D341Med (cell line): ENCODE measurements at regions not wholly inside any gene's neighbourhood (a gene's known extent, or its start where the extent isn't known, plus 50 kb on each side); places are given as distances from the start of the nearest gene placed in this dataset.
"Not testable (repeated sequence)": the region's sequence is repeated elsewhere in the genome, so short reads cannot be mapped to it uniquely, and the experiment has no call there.

ENCODE experiments used
- DNase-seq: peaks from one replicate; pipeline ENCODE4 v3.0.0; 2012; ENCODE audit warnings: low spot score

DNA sequence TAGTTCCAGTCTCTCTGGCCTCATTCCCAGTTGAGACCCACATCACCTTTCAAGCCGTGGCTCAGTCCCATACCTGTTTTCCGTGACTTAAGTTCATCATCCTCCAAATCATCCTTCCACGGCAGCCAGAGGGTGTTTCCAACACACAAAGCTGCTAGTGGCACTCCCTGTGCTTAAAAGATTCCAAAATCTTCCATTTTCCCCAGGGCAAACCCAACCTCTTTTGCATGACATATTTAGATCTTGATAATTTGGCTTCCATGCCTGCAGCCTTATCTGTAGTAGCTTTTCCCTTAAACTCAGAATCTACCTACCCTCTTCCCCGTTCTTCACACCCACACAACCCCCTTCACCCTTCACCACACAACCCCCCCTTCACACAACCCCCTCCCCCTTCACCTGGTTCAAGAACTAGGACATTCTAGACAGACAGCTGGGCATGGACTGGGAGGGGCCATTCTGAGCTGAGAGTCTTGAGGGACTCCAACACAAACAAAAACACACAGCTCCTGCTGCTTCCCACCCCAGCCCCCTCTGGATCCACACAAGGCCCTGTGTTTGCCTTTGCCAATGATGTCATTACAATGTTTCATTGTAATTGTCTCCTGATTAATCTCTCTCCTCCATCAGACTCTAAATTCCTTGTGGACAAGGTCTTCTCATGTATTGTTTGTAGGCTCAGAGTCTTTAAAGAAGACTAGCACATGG lies 268.2 kb downstream of the SH3GL2 start:
- DNase-seq = no peak

GRCh38 chr9:17847908-17848307 lies 269.0 kb downstream of the SH3GL2 start:
- no peak for DNase-seq

DNA sequence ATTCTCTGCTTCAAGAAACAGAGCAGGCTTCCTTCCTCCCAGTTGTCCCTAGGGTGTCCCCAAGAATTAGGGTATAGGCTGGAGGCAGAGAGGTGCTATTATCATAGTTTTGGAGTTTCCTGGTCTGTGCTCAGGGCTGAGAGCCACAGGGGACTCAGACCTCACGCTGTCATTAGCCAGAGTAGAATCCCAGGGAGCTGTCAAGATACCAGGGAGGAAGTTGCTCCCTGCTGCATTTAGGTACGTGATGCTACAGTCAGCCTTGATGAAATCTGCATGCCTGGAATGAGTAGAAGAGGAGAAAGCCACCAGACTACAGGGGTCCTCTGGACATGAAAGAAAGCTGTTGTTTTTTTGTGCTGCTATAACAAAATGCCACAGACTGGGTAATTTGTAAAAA lies 273.2 kb downstream of the SH3GL2 start:
- no peak for DNase-seq

DNA sequence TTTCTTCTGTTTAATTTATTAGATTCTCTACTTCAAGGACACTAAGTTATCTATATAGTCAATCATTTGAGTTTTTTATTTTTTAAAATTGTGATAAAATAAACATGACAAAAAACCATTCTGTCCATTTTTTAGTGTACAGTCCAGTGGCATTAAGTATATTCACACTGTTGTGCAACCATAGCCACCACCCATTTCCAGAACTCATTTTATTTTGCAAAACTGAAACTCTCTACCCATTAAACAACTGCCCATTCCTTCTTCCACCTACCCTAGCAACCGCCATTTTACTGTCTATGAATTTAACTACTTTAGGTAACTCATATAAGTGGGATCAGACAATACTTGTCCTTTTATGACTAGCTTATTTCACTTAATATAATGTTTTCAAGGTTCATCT lies 275.6 kb downstream of the SH3GL2 start:
- no peak for DNase-seq

DNA sequence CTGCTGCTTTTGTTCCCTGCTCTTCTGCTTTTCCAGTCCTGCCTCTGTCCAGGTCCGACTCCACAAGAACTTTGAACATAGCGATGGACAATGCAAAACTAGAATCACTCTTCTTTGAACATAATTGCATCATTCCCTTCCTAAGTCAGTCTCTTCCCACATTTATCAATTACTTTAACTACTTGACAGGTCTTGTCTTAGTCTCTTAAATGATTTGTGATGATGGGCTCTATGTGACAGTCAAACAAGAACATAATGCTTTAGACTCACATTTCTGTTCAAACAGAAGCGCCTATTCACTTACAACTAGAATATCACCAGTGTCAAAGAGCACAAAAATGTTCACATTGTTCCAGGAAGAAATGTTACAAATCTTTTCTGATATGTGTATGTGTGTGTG lies 278.1 kb downstream of the SH3GL2 start:
- DNase-seq = no peak

GRCh38 chr9:17859228-17859627 lies 280.4 kb downstream of the SH3GL2 start:
- DNase-seq = no peak

DNA sequence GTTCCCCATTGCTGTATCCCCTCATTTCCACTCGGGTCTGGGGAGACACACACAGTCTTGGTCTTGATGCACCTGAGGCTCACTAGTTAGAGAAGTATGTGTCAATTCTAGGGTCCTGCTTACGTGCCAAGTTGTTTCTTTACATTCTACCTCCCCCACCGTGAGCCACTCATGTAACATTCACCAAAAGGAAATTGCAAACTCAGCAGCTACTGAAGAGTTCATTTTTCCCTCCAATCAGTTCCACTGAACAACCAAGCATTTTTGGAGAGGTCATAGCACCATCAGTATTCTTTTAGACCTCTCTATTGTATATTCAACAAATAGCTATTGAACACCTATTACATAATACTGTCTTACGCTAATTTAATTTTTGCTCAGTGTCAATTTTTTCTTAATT lies 281.1 kb downstream of the SH3GL2 start:
- no peak for DNase-seq

DNA sequence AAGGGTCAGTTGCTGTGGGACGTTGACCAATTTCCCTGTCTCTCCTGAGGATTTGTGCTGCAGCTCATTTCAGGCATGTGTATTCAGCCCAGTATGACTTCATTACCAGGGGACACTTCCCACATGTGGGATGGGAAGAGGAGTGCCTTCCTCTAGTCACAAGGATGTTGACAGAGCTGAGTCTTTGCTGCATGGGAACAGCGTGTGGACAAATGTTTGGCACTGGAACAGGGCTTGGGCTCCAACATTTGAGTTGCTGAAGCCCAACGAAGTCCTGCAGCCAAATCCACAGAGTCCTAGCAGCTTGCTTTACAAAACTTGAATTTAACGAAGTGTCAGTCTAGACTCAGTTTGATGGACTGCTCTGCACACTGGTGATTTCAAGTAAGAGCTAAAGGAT lies 283.2 kb downstream of the SH3GL2 start:
- no peak for DNase-seq

GRCh38 chr9:17862629-17863028 lies 283.8 kb downstream of the SH3GL2 start:
- no peak for DNase-seq

- no peak for DNase-seq
Observed at GRCh38 chr9:17863213-17863883, 284.5 kb downstream of the SH3GL2 start.

GRCh38 chr9:17863924-17864323 lies 285.1 kb downstream of the SH3GL2 start:
- no peak for DNase-seq

- no peak for DNase-seq
Observed at GRCh38 chr9:17864951-17865350, 286.1 kb downstream of the SH3GL2 start.

DNA sequence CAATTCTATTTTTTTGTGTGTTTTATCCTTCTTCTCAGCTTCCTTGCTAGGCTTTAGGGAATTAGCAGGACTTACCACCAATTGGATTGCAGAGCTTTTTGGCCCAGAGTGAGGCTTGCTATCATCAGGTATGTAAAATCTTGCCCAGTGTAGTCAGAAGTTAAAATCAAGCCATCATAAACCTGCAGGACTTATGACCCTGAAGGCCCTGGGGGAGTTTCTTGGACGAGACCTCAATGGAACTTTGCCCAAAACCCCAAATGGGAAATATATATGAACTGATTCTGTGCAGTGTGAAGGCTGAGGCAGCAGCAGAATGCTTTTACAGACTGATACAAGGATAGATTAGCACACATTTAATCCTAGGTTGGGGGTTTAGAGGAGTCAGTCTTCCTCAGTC lies 287.0 kb downstream of the SH3GL2 start:
- DNase-seq = no peak

- DNase-seq = no peak
Observed at GRCh38 chr9:17870722-17871121, 291.9 kb downstream of the SH3GL2 start.

DNA sequence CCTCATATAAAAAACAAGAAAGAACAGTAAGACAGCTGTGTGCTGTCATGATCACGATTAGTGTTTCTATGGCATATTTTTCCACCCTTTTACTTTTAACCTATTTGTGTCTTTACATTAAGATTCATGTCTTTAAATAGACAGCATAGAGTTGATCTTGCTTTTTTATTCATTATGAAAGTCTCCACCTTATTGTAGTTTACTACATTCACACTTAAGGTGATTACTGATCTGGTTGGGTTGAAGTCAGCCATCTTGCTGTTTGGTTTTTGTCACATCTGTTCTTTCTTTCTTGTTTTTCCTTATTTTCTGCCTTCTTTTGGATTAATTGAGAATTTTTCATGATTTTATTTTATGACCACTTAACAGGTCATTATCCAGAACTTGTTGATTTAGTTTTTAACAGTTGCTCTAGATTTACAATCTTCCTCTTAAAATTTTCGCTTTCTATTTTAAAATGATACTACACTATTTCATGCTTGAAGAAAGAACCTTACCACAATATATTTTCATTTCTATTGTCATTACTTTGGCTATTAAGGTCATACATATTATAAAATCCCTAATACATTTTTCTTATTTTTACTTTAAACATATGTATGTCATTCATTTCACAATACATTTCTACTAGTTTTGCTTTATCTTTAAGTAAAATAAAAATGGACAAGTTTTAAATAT lies 292.5 kb downstream of the SH3GL2 start:
- DNase-seq = no peak

DNA sequence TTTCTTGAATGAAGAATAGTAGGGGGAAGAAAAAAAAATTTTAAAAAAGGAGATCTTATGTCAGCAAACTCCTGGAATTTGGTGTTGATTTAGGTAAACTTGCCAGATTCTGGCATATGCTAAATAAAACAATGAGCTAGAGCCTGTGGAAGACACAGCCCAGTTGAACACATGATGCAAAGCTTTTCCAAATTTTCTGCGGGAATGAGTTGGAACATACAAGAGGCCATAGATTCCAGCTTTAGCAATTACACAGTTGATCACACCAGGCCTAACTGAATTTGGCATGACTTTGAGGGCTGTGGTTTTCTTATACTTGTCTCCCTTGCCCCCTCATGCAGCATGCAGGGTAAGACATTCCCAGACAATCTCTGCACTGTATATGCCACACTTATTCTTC lies 297.0 kb downstream of the SH3GL2 start:
- no peak for DNase-seq

DNA sequence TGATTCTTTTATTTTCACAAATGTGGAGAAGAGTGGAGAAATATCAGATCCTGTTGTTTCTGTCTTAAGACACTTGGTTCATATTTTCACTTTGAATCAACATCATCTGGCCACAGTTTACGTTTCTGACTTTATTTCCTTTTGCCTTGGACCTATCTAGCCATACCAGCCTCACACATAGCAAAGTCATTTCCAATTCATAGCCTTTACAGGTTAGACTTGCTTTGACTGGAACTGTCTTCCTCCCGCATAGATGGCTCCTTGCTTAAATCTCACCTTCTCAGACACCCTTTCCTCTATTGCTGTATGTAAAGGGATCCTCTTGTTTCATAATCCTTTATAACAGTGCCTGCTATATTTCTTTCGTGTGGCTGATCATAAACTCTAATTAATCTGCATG lies 297.8 kb downstream of the SH3GL2 start:
- DNase-seq = no peak

DNA sequence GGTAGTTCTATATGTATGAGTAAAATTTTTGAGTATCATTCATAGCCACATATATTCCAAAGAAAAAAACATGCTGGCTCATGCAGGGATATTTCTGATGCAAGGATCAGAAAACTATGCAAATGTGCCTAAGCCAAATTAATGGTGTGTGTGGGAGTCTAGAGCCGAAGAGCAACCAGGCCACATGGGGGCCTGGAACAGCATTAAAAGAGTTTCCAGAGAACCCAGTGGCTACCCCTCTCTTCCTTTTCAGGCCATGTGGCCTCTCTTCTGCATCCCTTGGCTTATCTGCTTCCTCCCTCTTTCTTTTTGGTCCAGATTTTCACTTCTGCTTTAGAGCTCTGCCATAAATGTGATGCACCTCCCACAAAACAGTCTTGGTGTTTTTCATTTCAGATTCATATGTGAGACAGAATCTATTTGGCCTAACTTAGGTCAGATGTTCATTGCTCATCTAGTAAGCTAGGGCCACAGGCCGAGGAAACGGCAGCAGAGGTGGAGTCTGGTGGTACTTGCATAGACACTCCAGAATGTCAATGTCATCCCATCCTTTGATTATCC lies 300.0 kb downstream of the SH3GL2 start:
- no peak for DNase-seq

- no peak for DNase-seq
Observed at GRCh38 chr9:17881371-17881770, 302.5 kb downstream of the SH3GL2 start.

GRCh38 chr9:17882688-17883594 lies 304.1 kb downstream of the SH3GL2 start:
- no peak for DNase-seq

GRCh38 chr9:17888066-17888465 lies 309.2 kb downstream of the SH3GL2 start:
- no peak for DNase-seq

DNA sequence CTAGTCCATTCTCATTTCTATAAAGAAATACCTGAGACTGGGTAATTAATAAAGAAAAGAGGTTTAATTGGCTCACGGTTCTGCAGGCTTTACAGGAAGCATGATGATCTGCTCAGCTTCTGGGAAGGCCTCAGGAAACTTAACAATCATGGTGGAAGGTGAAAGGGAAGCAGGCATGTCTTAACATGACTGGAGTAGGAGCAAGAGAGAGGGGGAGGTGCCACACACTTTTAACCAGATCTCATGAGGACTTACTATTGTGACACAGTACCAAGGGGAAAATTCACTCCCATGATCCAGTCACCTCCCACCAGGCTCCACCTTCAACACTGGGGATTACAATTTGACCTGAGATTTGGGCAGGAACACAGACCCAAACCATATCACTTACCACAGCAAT lies 310.1 kb downstream of the SH3GL2 start:
- not testable (repeated sequence) for DNase-seq
